Lower leg skin (tissue), 3 donors: ENCODE measurements at regions not wholly inside any gene's neighbourhood (a gene's known extent, or its start where the extent isn't known, plus 50 kb on each side); places are given as distances from the start of the nearest gene placed in this dataset.

Source experiments
- POLR2A ChIP-seq, 2 donors: fragments of 450-650 bp; IDR thresholded peaks; one replicate each; pipeline ENCODE4 v1.6.1; 2016 to 2017; ENCODE audit warnings: antibody characterized with exemption in 2 of 2, mild to moderate bottlenecking in 1 of 2, moderate library complexity in 1 of 2
- TF ChIP-seq, protein P1 (sequence below), 3 donors: fragments of 450-650 bp; IDR thresholded peaks; one replicate each; pipeline ENCODE4 v1.5.1; 2016; ENCODE audit warnings: antibody characterized with exemption in 3 of 3, mild to moderate bottlenecking in 3 of 3, moderate library complexity in 2 of 3

DNA sequence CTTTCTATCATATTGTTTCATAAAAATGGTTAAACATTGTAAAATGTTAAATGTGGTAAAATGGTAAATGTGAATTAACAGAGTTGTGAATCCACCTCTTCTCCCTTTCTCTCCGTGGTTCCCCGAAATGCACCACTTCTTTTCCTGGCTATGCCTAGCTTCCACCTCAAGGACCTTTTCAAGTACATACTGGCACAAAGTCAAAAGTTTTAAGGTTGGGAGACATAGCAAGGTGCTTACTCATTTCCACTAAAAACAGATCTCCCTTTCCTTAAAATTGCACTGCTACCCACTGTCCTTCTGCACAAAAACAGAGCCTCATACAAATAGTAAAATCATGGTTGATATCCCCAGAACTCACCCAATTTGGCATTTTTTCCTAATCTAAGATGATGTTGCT is 558.2 kb downstream of the SLITRK6 start:
- TF ChIP-seq, protein P1, sequence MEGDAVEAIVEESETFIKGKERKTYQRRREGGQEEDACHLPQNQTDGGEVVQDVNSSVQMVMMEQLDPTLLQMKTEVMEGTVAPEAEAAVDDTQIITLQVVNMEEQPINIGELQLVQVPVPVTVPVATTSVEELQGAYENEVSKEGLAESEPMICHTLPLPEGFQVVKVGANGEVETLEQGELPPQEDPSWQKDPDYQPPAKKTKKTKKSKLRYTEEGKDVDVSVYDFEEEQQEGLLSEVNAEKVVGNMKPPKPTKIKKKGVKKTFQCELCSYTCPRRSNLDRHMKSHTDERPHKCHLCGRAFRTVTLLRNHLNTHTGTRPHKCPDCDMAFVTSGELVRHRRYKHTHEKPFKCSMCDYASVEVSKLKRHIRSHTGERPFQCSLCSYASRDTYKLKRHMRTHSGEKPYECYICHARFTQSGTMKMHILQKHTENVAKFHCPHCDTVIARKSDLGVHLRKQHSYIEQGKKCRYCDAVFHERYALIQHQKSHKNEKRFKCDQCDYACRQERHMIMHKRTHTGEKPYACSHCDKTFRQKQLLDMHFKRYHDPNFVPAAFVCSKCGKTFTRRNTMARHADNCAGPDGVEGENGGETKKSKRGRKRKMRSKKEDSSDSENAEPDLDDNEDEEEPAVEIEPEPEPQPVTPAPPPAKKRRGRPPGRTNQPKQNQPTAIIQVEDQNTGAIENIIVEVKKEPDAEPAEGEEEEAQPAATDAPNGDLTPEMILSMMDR (IDR thresholded peaks at IDR 0.05), result no peak
- no peak for TF ChIP-seq POLR2A (IDR thresholded peaks at IDR 0.05)
